ENCODE measurements at regions not wholly inside any gene's neighbourhood (a gene's known extent, or its start where the extent isn't known, plus 50 kb on each side); places are given as distances from the start of the nearest gene placed in this dataset.

- DNase-seq: no peak
These were observed 58.3 kb upstream of the STXBP1 start for GRCh38 chr9:127553793-127554192.

GRCh38 chr9:127554966-127555839 is 56.9 kb upstream of the STXBP1 start:
- no peak for DNase-seq

GRCh38 chr9:127555840-127556820 is 55.9 kb upstream of the STXBP1 start:
- peak in 3 of 5 donors; percentile 10 to 95 (median 20) for DNase-seq

- no peak for DNase-seq
These were observed 55.2 kb upstream of the STXBP1 start for GRCh38 chr9:127556871-127557270.

- peak in 1 of 5 donors; percentile 58 for DNase-seq
These were observed 54.6 kb upstream of the STXBP1 start for GRCh38 chr9:127557466-127557869.

GRCh38 chr9:127557998-127558546 is 54.0 kb upstream of the STXBP1 start:
- no peak for DNase-seq

- no peak for DNase-seq
These were observed 53.4 kb upstream of the STXBP1 start for GRCh38 chr9:127558581-127559246.

- no peak for DNase-seq
These were observed 52.8 kb upstream of the STXBP1 start for GRCh38 chr9:127559247-127559680.

- no peak for DNase-seq
These were observed 50.4 kb upstream of the STXBP1 start for GRCh38 chr9:127561491-127562278.
